ENCODE measurements at regions not wholly inside any gene's neighbourhood (a gene's known extent, or its start where the extent isn't known, plus 50 kb on each side); places are given as distances from the start of the nearest gene placed in this dataset.

DNA sequence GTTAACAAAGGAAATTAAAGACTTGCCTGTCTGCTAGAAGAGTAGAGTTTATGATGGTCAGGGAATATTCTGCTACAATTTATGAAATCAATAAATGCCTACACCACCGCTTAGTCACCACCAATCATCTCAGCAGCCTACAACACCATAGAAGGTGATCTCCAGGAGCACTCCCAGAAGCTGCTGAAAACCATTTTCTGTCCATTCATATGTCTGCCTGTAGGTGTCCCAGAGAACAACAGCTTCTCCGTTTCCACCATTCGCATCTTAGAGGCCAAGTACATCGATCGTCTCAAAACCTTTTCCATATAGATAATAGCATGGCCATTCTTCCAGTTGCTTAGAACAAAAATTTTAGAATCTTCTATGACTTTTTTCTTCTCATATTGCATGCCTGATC, 303.4 kb downstream of the KCNC2 start:
- no peak for ATAC-seq
- DNase-seq = no peak

DNA sequence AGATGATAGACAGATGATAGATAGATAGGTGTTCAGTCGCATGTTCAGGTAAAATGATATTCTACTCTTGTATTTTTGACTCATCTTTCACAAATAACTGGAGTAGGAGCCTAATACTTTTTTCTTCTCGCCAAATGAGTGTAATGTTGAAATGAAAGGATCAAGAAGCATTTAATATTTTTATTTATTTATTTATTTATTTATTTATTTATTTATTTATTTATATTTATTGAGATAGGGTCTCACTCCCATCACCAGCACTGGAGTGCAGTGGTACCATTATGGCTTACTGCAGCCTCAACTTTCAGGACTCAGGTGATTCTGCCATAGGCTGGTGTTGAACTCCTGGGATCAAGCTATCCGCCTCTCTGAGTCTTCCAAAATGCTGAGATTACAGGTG, 298.8 kb downstream of the KCNC2 start:
- ATAC-seq (no peak), DNase-seq (no peak)

DNA sequence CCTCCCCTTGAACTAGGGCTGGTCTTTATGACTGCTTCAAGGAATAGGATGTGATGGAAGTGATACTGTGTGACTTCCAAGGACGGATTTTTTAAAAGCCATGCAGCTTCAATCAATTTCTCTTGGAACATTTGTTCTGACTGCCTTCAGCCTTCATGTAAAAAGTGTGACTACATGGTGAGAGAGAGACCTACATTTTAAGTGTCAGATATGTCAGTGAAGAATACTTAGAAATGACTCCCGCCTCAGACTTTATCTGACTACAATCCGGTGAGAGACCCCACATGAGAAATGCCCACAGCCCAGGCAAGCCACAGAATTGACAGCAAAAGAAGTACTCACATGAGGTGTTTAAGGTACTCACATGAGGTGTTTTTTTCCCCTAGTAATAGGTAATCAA, 295.3 kb downstream of the KCNC2 start:
- ATAC-seq = no peak
- DNase-seq = no peak

DNA sequence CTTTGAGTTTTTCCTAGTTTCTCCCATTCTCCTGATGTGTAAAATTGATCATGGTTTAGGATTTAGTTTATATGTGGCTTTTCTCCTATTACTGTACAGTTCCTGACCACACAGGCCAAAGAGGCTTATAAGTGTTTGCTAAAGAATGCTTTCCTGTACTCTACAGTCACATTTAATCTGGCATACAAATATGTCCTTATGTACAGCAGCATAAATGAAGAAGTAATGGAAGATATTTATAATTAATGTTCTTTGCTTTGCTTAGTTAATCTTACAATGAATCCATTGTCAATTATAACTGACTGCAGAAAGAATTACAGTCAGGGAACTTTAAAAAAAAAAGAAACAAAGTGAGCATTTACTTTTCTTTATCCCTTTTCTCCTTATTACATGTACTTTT, 293.9 kb downstream of the KCNC2 start:
- ATAC-seq = no peak
- DNase-seq = no peak

DNA sequence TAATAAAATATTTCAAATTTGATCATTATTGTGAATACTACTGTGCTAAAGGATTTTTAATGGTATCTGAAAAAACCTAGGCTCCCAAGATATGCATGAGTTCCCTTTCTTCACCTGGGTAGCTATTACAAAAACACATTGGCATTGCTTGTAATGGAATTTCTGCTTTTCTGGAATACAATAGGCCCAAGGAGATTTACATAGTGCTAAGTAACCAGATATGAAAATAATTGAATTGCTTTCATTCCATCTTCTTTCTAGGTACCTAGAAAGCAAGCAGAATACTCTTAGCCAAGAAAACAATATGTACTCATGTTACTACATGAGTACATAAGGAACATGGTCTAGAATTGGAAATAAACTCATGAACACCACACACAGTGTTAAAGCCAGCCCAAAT, 291.9 kb downstream of the KCNC2 start:
- ATAC-seq = no peak
- DNase-seq = no peak

DNA sequence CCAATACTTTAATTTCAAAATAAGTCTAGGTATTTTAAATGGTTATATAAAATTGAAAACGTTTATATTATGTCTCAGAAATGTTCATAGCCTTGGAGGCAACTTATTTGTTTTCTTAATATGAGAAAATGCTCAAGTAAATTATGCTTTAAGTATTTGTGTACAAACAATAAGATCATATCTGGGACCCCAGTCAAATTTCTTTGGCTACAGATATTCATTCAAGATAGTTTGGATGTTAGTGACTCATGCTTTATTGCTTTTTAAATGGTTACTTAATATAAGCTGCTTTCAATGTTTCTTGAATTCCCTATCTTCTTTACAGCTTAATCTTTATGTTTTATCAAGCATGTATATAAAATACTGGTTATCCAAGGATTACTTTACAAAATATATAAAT, 291.3 kb downstream of the KCNC2 start:
- DNase-seq = no peak
- no peak for ATAC-seq

DNA sequence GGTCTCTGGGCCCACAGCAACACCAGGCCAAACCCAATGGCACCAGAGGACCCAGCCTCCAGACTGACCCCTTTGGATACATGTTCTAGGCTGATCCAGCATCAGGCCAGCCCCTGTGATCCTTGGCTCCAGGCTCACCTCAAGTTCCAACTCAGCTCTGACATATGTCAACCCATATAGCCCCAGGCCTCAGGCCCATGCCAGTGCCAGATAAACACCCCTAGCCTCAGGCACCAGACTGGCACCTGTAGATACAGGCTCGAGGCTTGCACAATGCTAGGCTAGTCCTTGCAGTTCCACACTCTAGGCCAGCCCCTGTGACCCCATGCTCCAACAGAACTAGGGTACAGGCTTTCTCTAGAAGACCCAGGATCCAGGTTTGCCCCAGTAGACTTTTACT, 287.5 kb downstream of the KCNC2 start:
- no peak for ATAC-seq
- no peak for DNase-seq

DNA sequence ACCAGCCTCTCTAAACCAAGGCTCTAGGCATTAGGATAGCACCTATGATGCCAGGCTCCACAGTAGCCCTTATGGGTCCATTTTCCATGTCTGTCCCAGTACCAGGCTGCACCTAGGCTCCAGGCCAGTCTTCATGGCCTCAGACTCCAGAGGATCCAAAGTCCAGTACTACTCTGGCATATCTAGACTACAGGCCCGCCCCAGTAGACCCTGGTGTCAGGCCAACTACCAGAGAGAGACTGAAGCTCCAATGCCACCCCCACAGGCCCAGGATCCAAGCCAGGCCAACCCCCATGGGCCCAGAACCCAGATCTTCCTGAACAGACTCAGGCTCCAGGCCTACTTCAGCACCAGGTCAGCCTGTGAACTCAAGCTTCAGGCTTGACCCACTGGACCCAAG, 287.0 kb downstream of the KCNC2 start:
- ATAC-seq (no peak), DNase-seq (no peak)

DNA sequence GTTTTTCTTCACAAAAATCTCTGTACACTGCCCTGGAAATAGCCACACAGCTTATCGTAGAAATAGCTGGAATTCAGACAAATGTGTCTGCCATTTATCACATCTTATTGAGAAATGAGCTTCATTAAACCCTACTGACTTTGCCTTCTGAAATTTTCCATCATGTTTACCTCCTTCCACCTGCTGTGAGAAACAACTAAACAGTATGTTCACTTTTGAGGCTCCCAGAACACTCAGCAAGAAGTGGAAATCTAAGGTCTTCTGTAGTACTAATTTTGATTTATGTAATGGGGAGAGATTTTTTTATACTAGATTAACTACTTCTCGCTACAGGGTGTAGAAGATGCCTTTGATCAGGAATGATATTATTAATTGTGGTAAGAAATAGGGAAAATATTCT, 268.0 kb downstream of the KCNC2 start:
- no peak for ATAC-seq
- no peak for DNase-seq

DNA sequence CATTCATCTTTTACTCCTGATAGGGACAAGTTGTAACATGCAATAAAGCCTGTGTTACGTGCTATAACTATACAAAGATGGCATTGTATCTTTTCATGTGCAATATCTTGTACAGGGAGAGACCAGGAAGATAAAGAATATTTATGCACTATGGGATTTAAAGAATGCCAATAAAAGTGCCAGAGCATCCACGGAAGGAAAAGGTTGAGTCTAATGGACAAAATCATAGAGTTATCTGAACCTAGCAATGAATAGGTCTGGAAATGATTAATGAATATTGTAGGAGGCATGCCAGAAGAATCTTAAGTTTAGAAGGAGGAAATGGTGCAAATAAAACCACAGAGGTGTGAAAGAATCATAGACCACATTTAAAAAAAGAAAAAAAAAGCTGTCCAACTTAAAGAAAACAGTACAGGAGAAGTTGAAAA, 263.9 kb downstream of the KCNC2 start:
- no peak for DNase-seq
- no peak for ATAC-seq

DNA sequence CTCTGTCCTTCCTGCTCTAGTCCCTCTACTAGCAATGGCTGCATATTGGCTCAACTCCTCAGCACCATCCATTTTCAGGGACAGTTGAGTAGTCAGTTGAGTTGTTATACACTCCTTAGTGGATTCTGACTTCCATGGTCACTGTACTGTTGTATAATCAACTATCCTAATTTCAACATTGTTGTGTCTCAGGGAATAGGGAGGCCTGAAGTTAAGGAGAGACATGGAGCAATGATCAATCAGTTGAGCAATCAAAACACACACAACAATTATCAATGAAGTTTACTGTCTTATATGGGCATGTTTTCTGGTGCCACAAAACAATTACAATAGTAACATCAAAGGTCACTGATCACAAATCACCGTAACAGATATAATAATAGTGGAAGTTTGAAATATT, 255.9 kb downstream of the KCNC2 start:
- no peak for ATAC-seq

DNA sequence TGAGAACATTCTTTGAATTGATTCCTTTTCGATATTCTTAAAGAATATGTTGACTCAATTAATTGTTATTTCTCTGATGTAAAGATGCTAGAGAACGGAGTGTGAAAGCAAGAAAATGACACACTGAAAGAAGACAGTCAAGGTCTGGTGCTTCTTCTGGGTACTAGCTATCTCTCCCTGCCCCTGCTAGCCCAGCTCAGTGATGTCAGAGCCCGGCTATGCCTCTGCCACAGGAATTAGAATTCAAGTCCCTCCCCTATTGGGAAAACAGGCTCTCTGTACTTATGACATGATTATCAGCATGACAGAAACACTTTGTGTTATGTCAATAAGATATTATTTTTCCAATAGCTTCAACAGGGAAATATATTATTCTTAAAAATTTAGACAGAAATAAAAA, 252.4 kb downstream of the KCNC2 start:
- no peak for DNase-seq
- no peak for ATAC-seq

More for the DNA sequence above, 255.9 kb downstream of the KCNC2 start:
- no peak for DNase-seq

DNA sequence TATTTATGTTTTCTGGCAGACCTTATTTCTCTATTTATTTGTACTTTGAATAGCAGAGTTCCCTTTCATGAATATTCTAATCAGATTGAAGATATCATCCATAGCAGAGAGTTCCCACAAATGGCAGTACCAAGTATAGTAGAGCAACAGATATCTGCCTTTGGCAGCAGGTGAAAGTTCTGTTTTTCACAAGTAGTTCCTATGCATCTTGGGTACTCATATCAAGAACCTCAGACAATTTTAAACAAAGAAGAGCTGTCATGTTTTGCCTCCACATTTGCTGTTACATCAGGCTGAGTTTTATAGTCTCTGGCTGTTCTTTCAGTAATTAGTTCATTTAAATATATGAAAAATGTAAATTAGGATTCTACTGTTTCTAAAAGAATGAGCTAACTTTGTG, 252.0 kb downstream of the KCNC2 start:
- ATAC-seq (no peak), DNase-seq (no peak)

DNA sequence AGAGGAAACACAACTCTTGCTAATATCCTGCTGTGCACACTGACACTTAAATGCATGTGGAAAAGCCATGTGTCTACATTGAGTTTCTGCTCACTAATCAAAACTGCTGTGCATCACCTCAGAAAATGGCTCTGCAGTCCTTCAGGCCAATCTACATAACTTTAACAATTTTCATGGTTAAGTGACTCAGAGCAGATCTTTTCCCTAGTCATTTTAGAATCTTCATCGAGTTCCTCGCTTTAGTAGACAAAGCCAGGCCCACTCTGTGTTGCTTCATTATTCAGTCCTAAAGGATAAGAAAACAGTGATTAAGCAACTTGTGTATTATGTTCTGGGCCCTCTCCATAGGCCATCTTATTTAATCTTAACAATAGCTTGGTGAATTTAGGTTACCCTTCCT, 250.0 kb downstream of the KCNC2 start:
- DNase-seq = no peak
- ATAC-seq = no peak

DNA sequence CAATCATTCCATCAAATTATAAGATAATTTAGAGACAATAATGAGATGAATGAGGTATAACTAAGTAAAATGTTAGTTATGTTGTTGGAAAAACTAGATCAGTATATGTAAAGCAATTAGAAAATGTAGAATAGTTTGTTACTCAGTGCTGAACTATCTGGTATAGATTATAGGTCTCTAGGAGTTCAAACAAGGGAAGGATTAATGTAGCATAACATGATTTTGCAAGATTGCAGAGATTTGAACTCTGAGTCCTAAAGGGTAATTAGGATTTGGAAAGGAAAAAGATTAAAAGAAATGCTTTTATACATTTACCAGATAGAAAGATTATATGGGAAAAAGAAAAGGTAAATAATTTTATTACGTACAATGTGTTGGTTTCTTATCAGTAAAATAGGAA, 246.3 kb downstream of the KCNC2 start:
- DNase-seq (no peak), ATAC-seq (no peak)

DNA sequence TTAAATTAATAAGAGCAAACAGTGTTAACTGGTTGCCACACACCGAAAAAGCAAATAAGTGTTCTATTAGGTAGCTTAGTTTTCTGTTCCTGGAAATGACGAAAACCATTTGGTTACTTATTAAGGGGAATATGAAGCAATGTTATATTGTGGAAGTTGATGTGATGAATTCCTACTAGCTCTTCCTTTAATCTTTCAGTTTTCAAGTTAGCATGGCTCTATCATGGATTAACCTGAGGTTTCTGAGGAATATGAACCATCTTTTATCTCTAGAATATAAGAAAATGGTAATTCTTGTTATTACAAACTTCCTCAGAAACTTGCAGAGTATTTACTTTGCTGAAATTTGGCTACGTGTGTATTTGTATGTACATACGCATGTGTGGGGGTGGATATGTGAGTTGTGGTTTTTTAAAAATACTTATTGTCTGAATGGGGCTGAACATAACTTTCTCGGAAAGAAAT, 245.7 kb downstream of the KCNC2 start:
- ATAC-seq = no peak
- DNase-seq = no peak

DNA sequence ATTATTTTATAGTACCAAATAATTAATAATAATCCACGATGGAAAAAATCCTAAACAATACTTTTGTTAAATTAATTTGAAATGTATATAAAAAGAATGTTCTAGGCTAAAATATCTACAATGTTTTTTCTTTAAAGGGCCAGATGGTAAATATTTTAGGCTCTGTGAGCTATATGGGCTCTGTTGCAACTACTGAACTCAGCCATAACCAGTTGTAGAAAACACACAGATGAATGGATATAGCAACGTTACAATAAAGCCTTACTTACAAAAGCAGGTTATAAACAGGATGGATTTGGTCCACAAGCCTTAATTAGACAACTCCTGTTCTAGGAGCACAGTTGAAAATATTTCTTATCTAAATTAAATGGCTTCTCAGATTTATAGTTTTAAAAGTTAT, 245.2 kb downstream of the KCNC2 start:
- no peak for DNase-seq
- no peak for ATAC-seq

DNA sequence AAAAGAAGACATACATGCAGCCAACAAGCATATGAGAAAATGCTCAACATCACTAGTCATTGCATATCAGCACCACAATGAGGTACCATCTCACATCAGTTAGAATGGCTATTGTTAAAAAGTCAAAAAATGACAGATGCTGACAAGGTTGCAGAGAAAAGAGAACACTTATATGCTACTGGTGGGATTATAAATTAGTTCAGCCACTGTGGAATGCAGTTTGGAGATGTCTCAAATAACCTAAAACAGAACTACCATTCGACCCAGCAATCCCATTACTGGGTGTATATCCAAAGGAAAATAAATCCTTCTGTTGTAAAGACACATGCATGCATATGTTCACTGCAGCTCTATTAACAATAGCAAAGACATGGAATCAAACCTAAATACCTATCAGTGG, 238.4 kb downstream of the KCNC2 start:
- no peak for DNase-seq
- no peak for ATAC-seq

DNA sequence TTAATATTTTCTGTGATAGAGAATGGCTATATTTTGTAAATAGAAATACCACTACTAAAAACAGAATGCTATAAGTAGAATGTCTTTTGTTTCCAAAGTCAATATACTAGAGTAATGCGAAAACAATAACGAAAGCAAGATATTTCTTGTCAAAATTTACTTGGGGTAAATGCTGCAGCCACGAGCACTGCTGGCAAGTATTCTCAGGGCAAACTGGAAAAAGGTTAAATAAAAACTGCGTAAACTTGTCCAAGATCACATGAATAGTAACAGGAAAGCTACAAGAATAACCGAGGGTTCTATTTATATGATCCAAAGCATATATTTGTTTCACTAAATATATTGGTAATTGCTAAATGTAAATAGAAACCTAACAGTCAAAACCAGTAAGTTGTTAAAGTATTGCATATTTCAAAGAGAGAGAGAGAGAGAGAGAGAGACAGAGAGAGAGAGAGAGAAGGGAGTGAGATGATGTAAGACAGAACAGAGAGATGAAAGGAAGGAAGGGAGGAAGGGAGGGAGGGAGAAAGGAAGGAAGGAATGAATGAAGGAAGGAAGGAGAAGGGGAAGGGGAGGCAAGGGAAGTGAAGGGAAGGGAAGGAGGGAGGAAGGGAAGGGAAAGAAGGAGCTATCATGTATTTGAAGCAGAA, 231.7 kb downstream of the KCNC2 start:
- DNase-seq (no peak), ATAC-seq (no peak)

DNA sequence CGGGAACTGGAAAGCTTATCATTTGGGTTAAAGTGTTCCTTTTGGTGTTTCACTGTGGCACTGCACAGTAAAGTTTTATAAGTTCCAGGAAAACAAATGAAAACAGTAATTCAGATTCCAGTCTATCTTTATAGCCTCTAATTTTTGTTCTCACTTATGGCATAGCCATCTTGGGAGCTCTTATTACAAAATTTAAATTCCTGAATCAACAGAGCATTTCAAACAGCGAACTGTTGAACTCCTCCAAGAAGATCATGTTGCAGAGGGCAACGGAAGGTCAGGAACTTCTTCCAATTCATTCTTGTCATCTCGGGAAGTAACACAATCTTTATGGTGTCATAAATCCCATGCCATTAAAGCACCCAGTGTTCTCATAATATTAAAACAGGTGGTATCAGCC, 229.1 kb downstream of the KCNC2 start:
- DNase-seq (no peak), ATAC-seq (no peak)

DNA sequence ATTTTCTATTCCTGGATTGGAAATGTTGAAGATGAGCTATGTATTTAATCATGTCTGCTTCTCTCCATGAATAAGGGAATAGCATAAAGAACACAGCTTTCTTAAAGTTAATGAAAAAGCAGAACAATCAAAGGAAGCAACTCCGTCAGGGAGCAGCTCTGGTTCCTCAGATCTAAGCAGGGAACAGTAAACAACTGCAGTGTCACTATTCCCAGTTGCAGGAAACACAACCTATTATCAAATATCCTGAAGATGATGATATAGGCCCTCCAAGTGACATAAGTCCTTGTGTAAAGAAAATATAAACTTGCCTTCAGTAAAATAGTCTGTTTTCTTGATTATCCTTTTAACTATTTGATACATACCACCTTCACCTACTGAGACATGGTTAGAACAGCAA, 228.1 kb downstream of the KCNC2 start:
- ATAC-seq = no peak

DNA sequence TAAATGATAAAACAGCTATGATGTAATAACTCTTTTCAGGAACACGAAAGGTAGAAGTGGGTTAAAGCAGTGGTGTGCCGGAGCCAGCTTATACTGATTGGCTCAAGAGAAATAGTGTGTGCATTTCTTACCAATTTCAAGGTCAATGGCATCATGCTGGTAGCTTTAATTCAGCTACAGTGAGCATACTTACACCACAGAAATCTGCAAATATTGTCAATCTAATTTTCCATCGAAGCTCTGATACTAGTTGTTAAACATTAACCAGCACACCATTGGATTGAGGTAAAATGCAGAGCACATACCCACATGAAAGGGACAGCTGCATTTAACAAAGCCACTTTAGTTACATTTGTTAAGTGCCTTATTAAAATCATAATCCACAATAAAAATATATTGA, 225.7 kb downstream of the KCNC2 start:
- ATAC-seq = no peak
- DNase-seq = no peak

More for the DNA sequence above, 228.1 kb downstream of the KCNC2 start:
- no peak for DNase-seq

DNA sequence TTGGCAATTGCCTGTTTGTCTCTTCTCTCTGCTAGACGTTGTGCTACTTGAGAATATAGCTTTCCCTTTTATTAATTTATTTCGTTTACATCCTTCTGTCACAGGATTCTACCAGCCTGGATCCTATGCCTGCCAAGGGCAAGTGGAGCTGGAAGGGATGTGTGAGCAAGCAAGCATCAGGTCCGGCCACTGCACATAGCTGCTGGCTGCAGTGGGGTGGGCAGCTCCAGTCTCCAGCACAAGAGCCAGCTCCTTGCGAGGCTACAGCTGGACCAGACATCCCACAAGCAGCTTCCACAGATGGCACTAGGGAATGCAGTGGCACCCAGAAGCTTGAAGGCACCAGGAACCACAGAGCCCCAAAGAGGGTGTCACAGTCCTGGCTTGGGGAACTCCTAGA, 225.0 kb downstream of the KCNC2 start:
- no peak for DNase-seq

DNA sequence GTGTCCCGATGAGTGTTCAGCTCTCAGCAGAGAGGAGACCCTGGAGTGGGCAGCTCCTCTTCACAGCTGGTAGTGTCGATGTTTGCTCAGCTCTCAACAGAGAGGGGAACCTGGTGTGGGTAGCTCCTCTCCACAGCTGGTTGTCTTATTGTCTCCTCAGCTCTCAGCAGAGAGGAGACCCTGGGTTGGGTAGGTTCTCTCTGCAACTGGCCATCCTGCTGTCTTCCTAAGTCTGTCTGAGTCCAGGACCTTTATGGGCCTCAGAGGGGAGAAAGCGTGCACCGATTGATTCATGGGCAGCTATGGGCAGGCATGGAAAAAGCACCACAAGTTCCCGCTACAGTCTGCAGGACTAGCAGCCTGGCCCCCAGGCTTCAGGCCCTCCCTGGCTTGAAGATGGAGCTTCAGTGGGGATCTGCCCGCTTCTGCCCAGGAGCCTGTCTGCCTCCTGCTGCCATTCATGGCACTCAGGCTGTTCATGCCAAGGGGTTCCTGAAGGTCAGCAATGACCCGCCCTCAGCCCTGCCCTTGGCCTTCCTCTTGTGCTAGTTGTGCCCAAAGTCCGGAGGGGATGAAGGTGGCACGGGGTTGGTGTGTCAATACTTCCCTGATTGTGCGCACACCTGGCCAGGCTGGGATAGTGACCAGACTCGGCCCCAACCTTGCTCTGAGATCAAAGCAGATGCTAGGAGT, 224.2 kb downstream of the KCNC2 start:
- ATAC-seq = peak; percentile 14
- DNase-seq = no peak

More for the DNA sequence above, 225.0 kb downstream of the KCNC2 start:
- ATAC-seq = no peak

Measured in stimulated activated naive CD8-positive, alpha-beta T cell treated with anti-CD3 and anti-CD28 coated beads, Interleukin-15, Interleukin-2, amounts not matched to agents 100 U/mL and 50 U/mL, for 24 hours (primary cell).